Activated naive CD4-positive, alpha-beta T cell treated with Interleukin-2 at 50 U/mL for 16 hours (primary cell): ENCODE measurements at regions not wholly inside any gene's neighbourhood (a gene's known extent, or its start where the extent isn't known, plus 50 kb on each side); places are given as distances from the start of the nearest gene placed in this dataset.
A peak's percentile ranks its signal among the peaks of the same experiment; 100 is the strongest.

Experiments used
- DNase-seq: peaks from one replicate; pipeline ENCODE4 v3.0.0-alpha.2; 2020

- DNase-seq, result no peak
These were observed 687.7 kb upstream of the RBFOX1 start for GRCh38 chr16:6644916-6645315.

GRCh38 chr16:6643080-6643686 lies 689.5 kb upstream of the RBFOX1 start:
- peak; percentile 31 for DNase-seq

- no peak for DNase-seq
These were observed 690.4 kb upstream of the RBFOX1 start for GRCh38 chr16:6642271-6642670.

GRCh38 chr16:6641091-6641490 lies 691.6 kb upstream of the RBFOX1 start:
- DNase-seq, result no peak

GRCh38 chr16:6636457-6636856 lies 696.2 kb upstream of the RBFOX1 start:
- no peak for DNase-seq

GRCh38 chr16:6634151-6634550 lies 698.5 kb upstream of the RBFOX1 start:
- no peak for DNase-seq

GRCh38 chr16:6633456-6633855 lies 699.2 kb upstream of the RBFOX1 start:
- no peak for DNase-seq

GRCh38 chr16:6629110-6629509 lies 703.5 kb upstream of the RBFOX1 start:
- no peak for DNase-seq

- no peak for DNase-seq
These were observed 707.0 kb upstream of the RBFOX1 start for GRCh38 chr16:6625606-6626005.

GRCh38 chr16:6618874-6619273 lies 713.8 kb upstream of the RBFOX1 start:
- no peak for DNase-seq

- no peak for DNase-seq
These were observed 715.9 kb upstream of the RBFOX1 start for GRCh38 chr16:6616746-6617145.

- no peak for DNase-seq
These were observed 717.0 kb upstream of the RBFOX1 start for GRCh38 chr16:6615636-6616035.

- no peak for DNase-seq
These were observed 721.1 kb upstream of the RBFOX1 start for GRCh38 chr16:6611535-6611934.

- DNase-seq, result no peak
These were observed 727.2 kb upstream of the RBFOX1 start for GRCh38 chr16:6605490-6605889.

GRCh38 chr16:6603780-6604325 lies 728.8 kb upstream of the RBFOX1 start:
- DNase-seq, result no peak

- no peak for DNase-seq
These were observed 730.2 kb upstream of the RBFOX1 start for GRCh38 chr16:6602405-6602804.

- no peak for DNase-seq
These were observed 732.5 kb upstream of the RBFOX1 start for GRCh38 chr16:6600167-6600566.

GRCh38 chr16:6593799-6594198 lies 738.8 kb upstream of the RBFOX1 start:
- no peak for DNase-seq

GRCh38 chr16:6576606-6577005 lies 756.0 kb upstream of the RBFOX1 start:
- DNase-seq, result no peak

- no peak for DNase-seq
These were observed 756.5 kb upstream of the RBFOX1 start for GRCh38 chr16:6576113-6576512.

- DNase-seq, result no peak
These were observed 758.5 kb upstream of the RBFOX1 start for GRCh38 chr16:6574146-6574545.

GRCh38 chr16:6573577-6573976 lies 759.1 kb upstream of the RBFOX1 start:
- no peak for DNase-seq

GRCh38 chr16:6571044-6571443 lies 761.6 kb upstream of the RBFOX1 start:
- DNase-seq, result no peak

- DNase-seq, result no peak
These were observed 762.1 kb upstream of the RBFOX1 start for GRCh38 chr16:6570530-6570929.

- DNase-seq, result no peak
These were observed 769.7 kb upstream of the RBFOX1 start for GRCh38 chr16:6562986-6563385.
